Tibial nerve (tissue), 3 donors: ENCODE measurements at regions not wholly inside any gene's neighbourhood (a gene's known extent, or its start where the extent isn't known, plus 50 kb on each side); places are given as distances from the start of the nearest gene placed in this dataset.

Experiments used
- CTCF ChIP-seq, 5 experiments: fragments of 200-600 bp in 3 of 5; fragments of 450-650 bp in 2 of 5; sonication (generic) in 3 of 5; IDR thresholded peaks; one replicate each; pipeline ENCODE4 v1.5.1; 2016 to 2019; ENCODE audit warnings: antibody characterized with exemption in 5 of 5, mild to moderate bottlenecking in 3 of 5, moderate library complexity in 2 of 5
- POLR2A ChIP-seq, 2 donors: fragments of 450-650 bp; IDR thresholded peaks; one replicate each; pipeline ENCODE4 v1.6.1; 2017; ENCODE audit warnings: antibody characterized with exemption in 2 of 2, mild to moderate bottlenecking in 2 of 2, moderate library complexity in 2 of 2

GRCh38 chr10:8245814-8246142 lies 191.3 kb downstream of the GATA3 start:
- TF ChIP-seq CTCF (IDR thresholded peaks at IDR 0.05): no peak
- no peak for TF ChIP-seq POLR2A (IDR thresholded peaks at IDR 0.05)
